Kidney (tissue), 13 donors: ENCODE measurements at regions not wholly inside any gene's neighbourhood (a gene's known extent, or its start where the extent isn't known, plus 50 kb on each side); places are given as distances from the start of the nearest gene placed in this dataset.

Experiments used
- DNase-seq, 5 donors: peaks; one replicate each; pipeline ENCODE4 v3.0.0-alpha.2; 2013 to 2020
- FAIRE-seq: peaks from 2 replicates; lab custom pipeline; 2012; peaks lifted over from hg19 to GRCh38; lab: Jason Lieb, UNC
- H3K27ac ChIP-seq, 2 donors: one replicate each; pipeline ENCODE4 v1.7.0; 2013; ENCODE audit warnings: low read depth in 2 of 2, low read length in 2 of 2, inconsistent platforms in 1 of 2
- H3K27me3 ChIP-seq: one replicate; pipeline ENCODE4 v1.7.1; 2013; ENCODE audit warnings: low read length, inconsistent platforms; ENCODE audit not compliant: control insufficient read depth, insufficient read depth
- H3K36me3 ChIP-seq, 3 donors: one replicate each; pipeline versions ENCODE4 v1.7.0 to v1.7.1; 2013; ENCODE audit warnings: low read length in 3 of 3, control low read depth in 1 of 3, inconsistent platforms in 1 of 3; ENCODE audit not compliant: insufficient read depth in 3 of 3, control insufficient read depth in 2 of 3
- H3K4me1 ChIP-seq, 3 donors: one replicate each; pipeline versions ENCODE4 v1.7.0 to v1.7.1; 2013; ENCODE audit warnings: low read length in 3 of 3, inconsistent platforms in 1 of 3, low read depth in 1 of 3; ENCODE audit not compliant: control insufficient read depth in 2 of 3, insufficient read depth in 2 of 3
- H3K4me3 ChIP-seq, 3 donors: one replicate each; pipeline versions ENCODE4 v1.7.0 to v1.8.1; 2013; ENCODE audit warnings: low read length in 3 of 3, control low read depth in 1 of 3, inconsistent platforms in 1 of 3
- H3K9ac ChIP-seq, 3 donors: one replicate each; pipeline versions ENCODE4 v1.7.0 to v1.7.1; 2013; ENCODE audit warnings: low read length in 3 of 3, control low read depth in 1 of 3, inconsistent platforms in 1 of 3
- H3K9me3 ChIP-seq, 3 donors: one replicate each; pipeline versions ENCODE4 v1.7.0 to v1.7.1; 2013; ENCODE audit warnings: low read length in 3 of 3, control low read depth in 1 of 3, inconsistent platforms in 1 of 3; ENCODE audit not compliant: control insufficient read depth in 2 of 3, insufficient read depth in 1 of 3
- CTCF ChIP-seq: IDR thresholded peaks from 3 replicates; pipeline ENCODE4 v1.5.1; 2012; ENCODE audit warnings: mild to moderate bottlenecking, moderate library complexity, borderline replicate concordance; ENCODE audit not compliant: insufficient read depth; ENCODE audit errors: extremely low read depth
- intact Hi-C: fragments of 100-400 bp; cut with DNase I; formaldehyde crosslinking; loops from one replicate; pipeline ENCODE4 v1.11.1; 2022
- donor health status: control.
- donor health status: control.
- donor health status: control.
- donor health status: control.
- donor health status: control.
- donor health status: DM: yes; HTN: yes; CAD: no.
- donor health status: Normal renal cell carcinoma (clear cell type).

- intact Hi-C loops = no loop called here
- Histone ChIP-seq H3K9me3 (no peaks in the 10 kb centered on the region), H3K4me1 (no peaks in the 10 kb centered on the region), H3K4me3 (no peak overlapping the region), H3K27ac (no peak overlapping the region), H3K36me3 (no peaks in the 10 kb centered on the region), H3K9ac (no peak overlapping the region), H3K27me3 (no peaks in the 10 kb centered on the region)
- no peak for TF ChIP-seq CTCF
- no peak for DNase-seq
- no peak for FAIRE-seq
Measured at GRCh38 chr2:104358122-104358521, 495.8 kb upstream of the POU3F3 start.

DNA sequence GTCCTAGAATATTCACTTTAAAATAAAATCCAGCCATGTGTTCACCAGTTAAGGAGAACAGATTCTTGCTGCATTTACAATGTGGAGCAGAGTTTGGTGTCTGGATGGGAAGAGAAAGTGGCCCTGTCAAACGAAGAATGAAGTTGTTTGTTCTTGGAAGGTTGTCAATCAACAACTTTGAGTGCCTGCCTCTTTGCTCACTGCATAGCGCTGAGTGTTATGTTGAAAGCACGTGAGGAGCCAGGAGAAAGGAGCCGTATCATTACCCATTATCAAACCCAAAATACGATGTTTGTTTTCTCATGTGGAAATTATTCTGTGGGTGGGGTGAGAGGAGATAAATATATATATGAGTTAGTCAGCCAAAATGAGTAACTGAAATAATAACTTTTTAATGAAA, 492.5 kb upstream of the POU3F3 start:
- Histone ChIP-seq H3K27me3 (no peaks in the 10 kb centered on the region), H3K9ac (no peak overlapping the region), H3K9me3 (no peaks in the 10 kb centered on the region), H3K27ac (no peak overlapping the region), H3K4me1 (no peaks in the 10 kb centered on the region), H3K4me3 (no peak overlapping the region), H3K36me3 (no peaks in the 10 kb centered on the region)
- intact Hi-C loops = no loop called here
- FAIRE-seq = no peak
- no peak for DNase-seq
- TF ChIP-seq CTCF = no peak

DNA sequence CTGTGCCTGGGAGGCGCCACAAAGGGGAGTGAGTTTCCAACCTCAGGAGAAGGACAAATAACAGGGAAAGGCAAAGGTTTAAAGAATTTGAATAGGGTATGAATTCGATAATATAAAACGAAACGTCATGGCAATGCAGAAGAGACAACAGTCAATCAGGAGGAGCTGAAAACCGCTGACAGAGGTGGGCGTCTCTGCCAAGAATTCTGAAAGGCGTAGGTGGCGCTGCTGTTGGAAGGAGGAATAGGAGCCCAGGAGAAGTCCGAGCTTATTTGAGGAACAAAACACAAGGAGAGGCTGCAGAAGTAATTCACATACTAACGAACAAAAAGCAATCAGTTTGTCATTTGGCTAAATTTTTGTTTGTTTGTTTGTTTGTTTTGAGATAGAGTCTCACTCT, 485.8 kb upstream of the POU3F3 start:
- intact Hi-C loops = no loop called here

More for the DNA sequence above, 485.8 kb upstream of the POU3F3 start:
- TF ChIP-seq CTCF = no peak
- FAIRE-seq (no peak), DNase-seq (no peak)
- H3K9me3 ChIP-seq = no peaks in the 10 kb centered on the region
- no peaks in the 10 kb centered on the region for H3K4me1 ChIP-seq
- no peaks in the 10 kb centered on the region for H3K27me3 ChIP-seq
- H3K9ac ChIP-seq = no peak overlapping the region
- no peak overlapping the region for H3K4me3 ChIP-seq
- no peaks in the 10 kb centered on the region for H3K36me3 ChIP-seq
- no peak overlapping the region for H3K27ac ChIP-seq
